ENCODE measurements at regions not wholly inside any gene's neighbourhood (a gene's known extent, or its start where the extent isn't known, plus 50 kb on each side); places are given as distances from the start of the nearest gene placed in this dataset.
"Not testable (repeated sequence)": the region's sequence is repeated elsewhere in the genome, so short reads cannot be mapped to it uniquely, and the experiment has no call there.

DNA sequence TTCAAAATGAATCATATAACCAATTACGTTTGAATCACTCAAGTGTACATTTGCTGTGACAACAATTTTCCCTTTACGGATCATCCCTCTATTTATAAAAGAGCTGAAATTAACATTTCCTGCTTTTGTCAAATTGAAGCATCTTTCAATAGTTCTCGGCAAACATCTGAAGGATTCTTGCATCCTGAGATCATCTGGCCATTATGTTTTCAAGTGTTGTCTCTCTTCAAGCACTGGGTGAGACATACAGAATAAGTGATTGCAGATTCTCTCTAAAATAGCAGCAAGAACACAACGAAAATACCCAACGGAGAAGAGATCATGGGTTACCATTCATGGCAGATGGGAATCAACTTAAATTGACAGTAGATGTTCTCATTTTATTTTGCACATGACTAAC is 283.4 kb upstream of the GRAMD2B start:
- Mint-ChIP-seq H3K4me1 (no peaks in the 10 kb centered on the region), H3K27ac (ENCODE audit: low read depth) (no peak overlapping the region), H3K4me3 (no peak overlapping the region), H3K27me3 (no peaks in the 10 kb centered on the region), H3K36me3 (ENCODE audit: insufficient read depth) (peaks cover 2% of the 10 kb centered on the region), H3K9me3 (peaks cover 5% of the 10 kb centered on the region)
- DNase-seq (ENCODE audit: low spot score in 2 of 2) (no peak), ATAC-seq (replicated peaks; ENCODE audit: extremely low read depth, poor library complexity, severe bottlenecking) (no peak)

- no peaks in the 10 kb centered on the region for H3K4me1 Mint-ChIP-seq
- no peak overlapping the region for H3K27ac Mint-ChIP-seq (ENCODE audit: low read depth)
- no peaks in the 10 kb centered on the region for H3K36me3 Mint-ChIP-seq (ENCODE audit: insufficient read depth)
- H3K9me3 Mint-ChIP-seq = peaks cover 5% of the 10 kb centered on the region
- DNase-seq (ENCODE audit: low spot score in 2 of 2) (no peak), ATAC-seq (replicated peaks; ENCODE audit: extremely low read depth, poor library complexity, severe bottlenecking) (no peak)
- no peaks in the 10 kb centered on the region for H3K27me3 Mint-ChIP-seq
- no peak overlapping the region for H3K4me3 Mint-ChIP-seq
Observed at GRCh38 chr5:126143622-126144021, 279.6 kb upstream of the GRAMD2B start.

DNA sequence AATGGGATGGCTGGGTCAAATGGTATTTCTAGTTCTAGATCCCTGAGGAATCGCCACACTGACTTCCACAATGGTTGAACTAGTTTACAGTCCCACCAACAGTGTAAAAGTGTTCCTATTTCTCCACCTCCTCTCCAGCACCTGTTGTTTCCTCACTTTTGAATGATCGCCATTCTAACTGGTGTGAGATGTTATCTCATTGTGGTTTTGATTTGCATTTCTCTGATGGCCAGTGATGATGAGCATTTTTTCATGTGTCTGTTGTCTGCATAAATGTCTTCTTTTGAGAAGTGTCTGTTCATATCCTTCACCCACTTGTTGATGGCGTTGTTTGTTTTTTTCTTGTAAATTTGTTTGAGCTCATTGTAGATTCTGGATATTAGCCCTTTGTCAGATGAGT is 272.9 kb upstream of the GRAMD2B start:
- not testable (repeated sequence) for H3K4me3 Mint-ChIP-seq; H3K36me3 Mint-ChIP-seq (ENCODE audit: insufficient read depth); H3K9me3 Mint-ChIP-seq; H3K27me3 Mint-ChIP-seq; DNase-seq (ENCODE audit: low spot score in 2 of 2); H3K4me1 Mint-ChIP-seq; ATAC-seq (replicated peaks; ENCODE audit: extremely low read depth, poor library complexity, severe bottlenecking); H3K27ac Mint-ChIP-seq (ENCODE audit: low read depth)

GRCh38 chr5:126155298-126155697 is 267.9 kb upstream of the GRAMD2B start:
- not testable (repeated sequence) for H3K4me3 Mint-ChIP-seq; H3K4me1 Mint-ChIP-seq; H3K9me3 Mint-ChIP-seq; DNase-seq (ENCODE audit: low spot score in 2 of 2); H3K36me3 Mint-ChIP-seq (ENCODE audit: insufficient read depth); H3K27ac Mint-ChIP-seq (ENCODE audit: low read depth); ATAC-seq (replicated peaks; ENCODE audit: extremely low read depth, poor library complexity, severe bottlenecking); H3K27me3 Mint-ChIP-seq

DNA sequence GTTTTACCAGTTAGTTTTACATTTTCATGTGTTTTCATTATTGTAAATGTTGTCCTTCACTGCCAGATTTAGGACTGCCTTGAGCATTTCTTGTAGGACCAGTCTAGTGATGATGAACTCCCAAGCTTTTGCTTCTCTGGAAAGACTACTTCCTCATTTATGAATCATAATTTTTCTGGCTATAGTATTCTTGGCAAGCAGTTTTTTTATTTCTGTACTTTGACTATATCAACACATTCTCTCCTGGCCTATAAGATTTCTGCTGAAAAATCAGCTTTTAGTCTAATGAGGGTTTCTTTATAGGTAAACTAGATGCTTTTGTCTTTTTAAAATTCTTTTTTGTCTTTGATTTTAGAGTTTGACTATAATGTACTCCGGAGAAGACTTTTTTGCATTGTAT is 256.8 kb upstream of the GRAMD2B start:
- no peaks in the 10 kb centered on the region for H3K27me3 Mint-ChIP-seq
- peaks cover 2% of the 10 kb centered on the region for H3K36me3 Mint-ChIP-seq (ENCODE audit: insufficient read depth)
- H3K4me3 Mint-ChIP-seq = no peak overlapping the region
- H3K9me3 Mint-ChIP-seq = peaks cover 22% of the 10 kb centered on the region
- ATAC-seq (replicated peaks; ENCODE audit: extremely low read depth, poor library complexity, severe bottlenecking) (no peak), DNase-seq (ENCODE audit: low spot score in 2 of 2) (no peak)
- no peaks in the 10 kb centered on the region for H3K4me1 Mint-ChIP-seq
- no peak overlapping the region for H3K27ac Mint-ChIP-seq (ENCODE audit: low read depth)

- Mint-ChIP-seq H3K36me3 (ENCODE audit: insufficient read depth) (peaks cover 2% of the 10 kb centered on the region), H3K4me1 (no peaks in the 10 kb centered on the region), H3K4me3 (no peak overlapping the region), H3K27me3 (no peaks in the 10 kb centered on the region), H3K27ac (ENCODE audit: low read depth) (no peak overlapping the region), H3K9me3 (peaks cover 30% of the 10 kb centered on the region)
- DNase-seq (ENCODE audit: low spot score in 2 of 2) (no peak), ATAC-seq (replicated peaks; ENCODE audit: extremely low read depth, poor library complexity, severe bottlenecking) (no peak)
Observed at GRCh38 chr5:126168785-126169184, 254.4 kb upstream of the GRAMD2B start.

DNA sequence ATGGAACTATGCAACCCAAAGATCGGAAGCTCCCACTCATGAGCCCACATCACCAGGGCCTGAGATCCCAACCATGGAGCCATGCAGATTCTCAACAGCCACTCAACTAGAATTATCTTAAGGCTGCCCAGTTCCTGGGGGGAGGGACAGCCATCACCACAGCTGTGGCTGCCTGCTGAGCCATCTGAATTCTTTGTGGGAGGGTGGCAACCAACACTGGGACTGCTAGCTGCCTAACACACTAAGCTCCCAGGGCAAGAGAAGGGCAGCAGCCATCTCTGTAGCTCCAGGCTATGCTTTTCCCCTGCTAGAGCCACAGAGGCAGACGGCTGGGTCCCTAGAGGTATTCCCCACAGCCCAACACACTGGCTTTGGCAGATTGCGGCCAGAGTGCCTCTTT is 251.3 kb upstream of the GRAMD2B start:
- no peak overlapping the region for H3K4me3 Mint-ChIP-seq
- peaks cover 2% of the 10 kb centered on the region for H3K36me3 Mint-ChIP-seq (ENCODE audit: insufficient read depth)
- no peak for ATAC-seq (replicated peaks; ENCODE audit: extremely low read depth, poor library complexity, severe bottlenecking)
- H3K9me3 Mint-ChIP-seq = peaks cover 27% of the 10 kb centered on the region
- H3K4me1 Mint-ChIP-seq = no peaks in the 10 kb centered on the region
- H3K27ac Mint-ChIP-seq (ENCODE audit: low read depth) = no peak overlapping the region
- no peaks in the 10 kb centered on the region for H3K27me3 Mint-ChIP-seq
- no peak for DNase-seq (ENCODE audit: low spot score in 2 of 2)

DNA sequence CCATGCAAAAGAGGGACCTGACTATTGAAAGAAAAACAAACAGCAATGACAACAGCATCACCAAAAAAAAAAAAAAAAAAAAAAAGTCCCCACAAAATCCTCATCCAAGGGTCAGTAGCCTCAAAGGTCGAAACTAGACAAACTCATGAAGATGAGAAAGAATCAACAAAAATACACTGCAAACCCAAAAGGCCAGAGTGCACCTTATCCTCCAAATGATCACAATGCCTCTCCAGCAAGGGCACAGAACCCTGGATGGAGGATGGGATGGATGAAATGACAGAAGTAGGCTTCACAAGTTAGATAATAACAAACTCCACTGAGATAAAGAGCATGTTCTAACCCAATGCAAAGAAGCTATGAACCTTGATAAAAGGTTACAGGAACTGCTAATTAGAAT is 250.4 kb upstream of the GRAMD2B start:
- H3K4me3 Mint-ChIP-seq = no peak overlapping the region
- no peaks in the 10 kb centered on the region for H3K4me1 Mint-ChIP-seq
- H3K36me3 Mint-ChIP-seq (ENCODE audit: insufficient read depth) = peaks cover 2% of the 10 kb centered on the region
- H3K27ac Mint-ChIP-seq (ENCODE audit: low read depth) = no peak overlapping the region
- DNase-seq (ENCODE audit: low spot score in 2 of 2) (no peak), ATAC-seq (replicated peaks; ENCODE audit: extremely low read depth, poor library complexity, severe bottlenecking) (no peak)
- peaks cover 20% of the 10 kb centered on the region for H3K9me3 Mint-ChIP-seq
- no peaks in the 10 kb centered on the region for H3K27me3 Mint-ChIP-seq

- Mint-ChIP-seq H3K4me3 (no peak overlapping the region), H3K9me3 (peaks cover 12% of the 10 kb centered on the region), H3K27ac (ENCODE audit: low read depth) (no peak overlapping the region), H3K36me3 (ENCODE audit: insufficient read depth) (no peaks in the 10 kb centered on the region), H3K27me3 (no peaks in the 10 kb centered on the region), H3K4me1 (no peaks in the 10 kb centered on the region)
- ATAC-seq (replicated peaks; ENCODE audit: extremely low read depth, poor library complexity, severe bottlenecking) (no peak), DNase-seq (ENCODE audit: low spot score in 2 of 2) (no peak)
Observed at GRCh38 chr5:126178521-126178920, 244.7 kb upstream of the GRAMD2B start.

- Mint-ChIP-seq H3K36me3 (ENCODE audit: insufficient read depth) (no peaks in the 10 kb centered on the region), H3K27me3 (no peaks in the 10 kb centered on the region), H3K4me3 (no peak overlapping the region), H3K4me1 (no peaks in the 10 kb centered on the region), H3K27ac (ENCODE audit: low read depth) (no peak overlapping the region), H3K9me3 (peaks cover 6% of the 10 kb centered on the region)
- DNase-seq (ENCODE audit: low spot score in 2 of 2) = no peak
- ATAC-seq (replicated peaks; ENCODE audit: extremely low read depth, poor library complexity, severe bottlenecking) = no peak
Observed at GRCh38 chr5:126182971-126183695, 240.1 kb upstream of the GRAMD2B start.

GRCh38 chr5:126184474-126184873 is 238.7 kb upstream of the GRAMD2B start:
- Mint-ChIP-seq H3K4me1 (no peaks in the 10 kb centered on the region), H3K36me3 (ENCODE audit: insufficient read depth) (no peaks in the 10 kb centered on the region), H3K9me3 (peaks cover 6% of the 10 kb centered on the region), H3K27ac (ENCODE audit: low read depth) (no peak overlapping the region), H3K4me3 (no peak overlapping the region), H3K27me3 (no peaks in the 10 kb centered on the region)
- no peak for DNase-seq (ENCODE audit: low spot score in 2 of 2)
- ATAC-seq (replicated peaks; ENCODE audit: extremely low read depth, poor library complexity, severe bottlenecking) = no peak

DNA sequence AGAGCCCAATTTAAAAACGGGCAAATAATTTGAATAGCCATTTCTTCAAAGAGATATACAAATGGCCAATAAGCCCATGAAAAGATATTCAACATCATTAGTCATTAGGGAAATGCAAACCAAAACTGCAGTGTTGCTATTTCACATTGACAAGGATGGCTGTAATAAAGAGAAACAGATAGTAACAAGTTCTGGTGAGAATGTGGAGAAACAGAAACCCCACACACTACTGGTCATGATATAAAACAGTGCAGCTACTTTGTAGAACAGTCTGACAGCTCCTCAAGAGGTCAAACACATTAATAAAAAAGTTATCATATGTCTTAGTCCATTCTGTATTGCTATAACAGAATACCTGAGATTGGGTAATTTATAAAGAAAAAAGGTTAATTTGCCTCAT is 237.0 kb upstream of the GRAMD2B start:
- Mint-ChIP-seq H3K4me1 (no peaks in the 10 kb centered on the region), H3K9me3 (peaks cover 6% of the 10 kb centered on the region), H3K4me3 (no peak overlapping the region), H3K36me3 (ENCODE audit: insufficient read depth) (no peaks in the 10 kb centered on the region), H3K27ac (ENCODE audit: low read depth) (no peak overlapping the region), H3K27me3 (no peaks in the 10 kb centered on the region)
- DNase-seq (ENCODE audit: low spot score in 2 of 2) = no peak
- no peak for ATAC-seq (replicated peaks; ENCODE audit: extremely low read depth, poor library complexity, severe bottlenecking)

GRCh38 chr5:126188804-126189203 is 234.4 kb upstream of the GRAMD2B start:
- ATAC-seq (replicated peaks; ENCODE audit: extremely low read depth, poor library complexity, severe bottlenecking) = no peak
- Mint-ChIP-seq H3K27me3 (no peaks in the 10 kb centered on the region), H3K4me1 (no peaks in the 10 kb centered on the region), H3K27ac (ENCODE audit: low read depth) (no peak overlapping the region), H3K36me3 (ENCODE audit: insufficient read depth) (no peaks in the 10 kb centered on the region), H3K9me3 (no peaks in the 10 kb centered on the region), H3K4me3 (no peak overlapping the region)
- no peak for DNase-seq (ENCODE audit: low spot score in 2 of 2)
